Stomach (tissue), 8 donors: ENCODE measurements at regions not wholly inside any gene's neighbourhood (a gene's known extent, or its start where the extent isn't known, plus 50 kb on each side); places are given as distances from the start of the nearest gene placed in this dataset.

Experiments used
- DNase-seq, 2 donors: peaks; one replicate each; pipeline versions ENCODE4 v3.0.0 to v3.0.0-alpha.2; 2013 to 2019
- H3K27ac ChIP-seq, 5 donors: fragments of 200-600 bp in 4 of 5; sonication (generic) in 4 of 5; one replicate each; pipeline ENCODE4 v1.5.1; 2013 to 2019; ENCODE audit warnings: mild to moderate bottlenecking in 1 of 5, moderate library complexity in 1 of 5
- H3K27me3 ChIP-seq, 3 donors: fragments of 200-600 bp; sonication (generic); one replicate each; pipeline ENCODE4 v1.5.1; 2017 to 2019; ENCODE audit warnings: mixed run types in 1 of 3
- H3K36me3 ChIP-seq, 4 donors: fragments of 200-600 bp; sonication (generic); 1 replicate in 3 of 4; 2 replicates in 1 of 4; pipeline ENCODE4 v1.5.1; 2016 to 2019
- H3K4me1 ChIP-seq, 4 donors: fragments of 200-600 bp; sonication (generic); one replicate each; pipeline ENCODE4 v1.5.1; 2016 to 2019
- H3K4me3 ChIP-seq, 4 donors: fragments of 200-600 bp; sonication (generic) in 3 of 4; one replicate each; pipeline ENCODE4 v1.5.1; 2016 to 2019; ENCODE audit warnings: mild to moderate bottlenecking in 1 of 4
- H3K9me3 ChIP-seq, 4 donors: fragments of 200-600 bp; sonication (generic); one replicate each; pipeline ENCODE4 v1.5.1; 2016 to 2019
- EP300 ChIP-seq: sonication (generic); formaldehyde crosslinking; IDR thresholded peaks from one replicate; pipeline ENCODE4 v1.6.1; 2017; ENCODE audit warnings: antibody characterized with exemption
- POLR2A ChIP-seq, 4 donors: fragments of 450-650 bp; IDR thresholded peaks; one replicate each; pipeline ENCODE4 v1.6.1; 2016; ENCODE audit warnings: antibody characterized with exemption in 4 of 4, control low read depth in 2 of 4, mild to moderate bottlenecking in 1 of 4, moderate library complexity in 1 of 4
- POLR2AphosphoS5 ChIP-seq, 3 donors: sonication (generic); formaldehyde crosslinking; IDR thresholded peaks; one replicate each; pipeline ENCODE4 v1.6.1; 2016; ENCODE audit warnings: antibody characterized with exemption in 3 of 3
- WGBS, 5 donors: extraction: QIAGEN DNeasy Blood & Tissue Kit in 3 of 5; methylation state at CpG; one replicate each; pipeline versions ENCODE4 v1.1.5 to v1.1.7; 2013 to 2018; 5-methylcytosine and 5-hydroxymethylcytosine counted together
- intact Hi-C: fragments of 100-400 bp; cut with DNase I; formaldehyde crosslinking; loops from one replicate; pipeline ENCODE4 v1.15.1; 2023; ENCODE audit warnings: low total_unique reads
- TF ChIP-seq, protein P1 (sequence below), 7 experiments: fragments of 450-650 bp in 4 of 7; fragments of 200-600 bp in 3 of 7; sonication (generic) in 3 of 7; IDR thresholded peaks; one replicate each; pipeline ENCODE4 v1.5.1; 2016 to 2019; ENCODE audit warnings: antibody characterized with exemption in 7 of 7, control low read depth in 2 of 7, mild to moderate bottlenecking in 1 of 7
- donor health status: healthy with polysubstance abuse.
- donor health status: Bipolar disorder and iron deficiency.
- donor health status: healthy.

DNA sequence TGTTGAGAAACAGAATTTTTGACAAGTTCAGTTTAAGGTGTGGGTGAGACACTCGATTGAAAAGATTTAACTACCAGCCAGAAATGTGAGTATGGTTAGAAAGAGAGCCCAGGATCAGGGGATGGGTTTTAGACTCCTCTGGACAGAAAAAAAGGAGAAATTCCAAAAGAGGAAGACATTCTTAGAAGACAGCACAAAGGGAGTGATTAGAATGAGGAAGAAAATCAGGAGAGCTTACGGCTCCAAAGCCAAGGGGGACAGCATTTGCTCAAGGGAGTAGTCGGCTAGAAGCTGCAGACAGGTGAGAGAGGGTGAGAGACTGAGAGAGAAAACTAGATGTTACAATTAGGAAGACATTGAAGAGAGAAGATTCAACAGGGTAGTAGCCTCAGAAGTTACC lies 166.1 kb downstream of the ADAMTS15 start:
- Histone ChIP-seq H3K4me3 (no peak overlapping the region), H3K27ac (no peak overlapping the region), H3K36me3 (no peaks in the 10 kb centered on the region), H3K9me3 (peaks cover 0 to 4% (median 0%) of the 10 kb centered on the region in 4 donors), H3K27me3 (no peaks in the 10 kb centered on the region), H3K4me1 (peaks cover 0 to 8% (median 1%) of the 10 kb centered on the region in 4 donors)
- 69 to 89% (median 81%) methylated on average over 3 of the region's 3 CpGs for WGBS, 5 donors
- DNase-seq: no peak
- intact Hi-C loops: no loop called here
- TF ChIP-seq POLR2A (IDR thresholded peaks at IDR 0.05): no peak
- TF ChIP-seq, protein P1, sequence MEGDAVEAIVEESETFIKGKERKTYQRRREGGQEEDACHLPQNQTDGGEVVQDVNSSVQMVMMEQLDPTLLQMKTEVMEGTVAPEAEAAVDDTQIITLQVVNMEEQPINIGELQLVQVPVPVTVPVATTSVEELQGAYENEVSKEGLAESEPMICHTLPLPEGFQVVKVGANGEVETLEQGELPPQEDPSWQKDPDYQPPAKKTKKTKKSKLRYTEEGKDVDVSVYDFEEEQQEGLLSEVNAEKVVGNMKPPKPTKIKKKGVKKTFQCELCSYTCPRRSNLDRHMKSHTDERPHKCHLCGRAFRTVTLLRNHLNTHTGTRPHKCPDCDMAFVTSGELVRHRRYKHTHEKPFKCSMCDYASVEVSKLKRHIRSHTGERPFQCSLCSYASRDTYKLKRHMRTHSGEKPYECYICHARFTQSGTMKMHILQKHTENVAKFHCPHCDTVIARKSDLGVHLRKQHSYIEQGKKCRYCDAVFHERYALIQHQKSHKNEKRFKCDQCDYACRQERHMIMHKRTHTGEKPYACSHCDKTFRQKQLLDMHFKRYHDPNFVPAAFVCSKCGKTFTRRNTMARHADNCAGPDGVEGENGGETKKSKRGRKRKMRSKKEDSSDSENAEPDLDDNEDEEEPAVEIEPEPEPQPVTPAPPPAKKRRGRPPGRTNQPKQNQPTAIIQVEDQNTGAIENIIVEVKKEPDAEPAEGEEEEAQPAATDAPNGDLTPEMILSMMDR (IDR thresholded peaks at IDR 0.05): no peak
- TF ChIP-seq EP300: no peak
- TF ChIP-seq POLR2AphosphoS5 (IDR thresholded peaks at IDR 0.05): no peak

DNA sequence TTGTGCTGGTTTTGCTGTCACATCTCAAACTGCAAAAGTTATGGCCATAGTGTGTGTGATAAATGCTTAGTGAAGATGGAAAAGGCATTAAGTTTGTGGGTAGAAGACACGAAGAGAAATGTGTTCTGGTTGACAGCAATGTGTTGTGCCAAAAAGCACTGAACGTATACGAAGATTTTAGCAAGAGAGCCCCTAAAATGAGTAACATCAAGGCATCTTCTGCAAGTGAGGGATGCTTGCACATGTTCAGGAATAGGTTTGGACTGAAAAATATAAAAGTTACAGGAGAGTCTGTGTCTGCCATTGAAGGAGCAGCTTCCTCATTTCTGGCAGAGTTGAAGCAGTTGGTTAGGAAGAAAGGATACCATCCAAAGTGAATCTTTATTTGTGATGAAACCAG lies 167.1 kb downstream of the ADAMTS15 start:
- no peaks in the 10 kb centered on the region for H3K36me3 ChIP-seq
- H3K27me3 ChIP-seq: no peaks in the 10 kb centered on the region
- no peak for DNase-seq
- TF ChIP-seq EP300 (no peak), POLR2A (IDR thresholded peaks at IDR 0.05) (no peak), POLR2AphosphoS5 (IDR thresholded peaks at IDR 0.05) (no peak)
- TF ChIP-seq, protein P1 (IDR thresholded peaks at IDR 0.05): no peak
- H3K4me1 ChIP-seq: peaks cover 0 to 6% (median 0%) of the 10 kb centered on the region in 4 donors
- WGBS, 5 donors: 71 to 85% (median 81%) methylated on average over 3 of the region's 3 CpGs
- peaks cover 0 to 4% (median 0%) of the 10 kb centered on the region in 4 donors for H3K9me3 ChIP-seq
- H3K27ac ChIP-seq: no peak overlapping the region
- H3K4me3 ChIP-seq: no peak overlapping the region
- intact Hi-C loops: no loop called here

DNA sequence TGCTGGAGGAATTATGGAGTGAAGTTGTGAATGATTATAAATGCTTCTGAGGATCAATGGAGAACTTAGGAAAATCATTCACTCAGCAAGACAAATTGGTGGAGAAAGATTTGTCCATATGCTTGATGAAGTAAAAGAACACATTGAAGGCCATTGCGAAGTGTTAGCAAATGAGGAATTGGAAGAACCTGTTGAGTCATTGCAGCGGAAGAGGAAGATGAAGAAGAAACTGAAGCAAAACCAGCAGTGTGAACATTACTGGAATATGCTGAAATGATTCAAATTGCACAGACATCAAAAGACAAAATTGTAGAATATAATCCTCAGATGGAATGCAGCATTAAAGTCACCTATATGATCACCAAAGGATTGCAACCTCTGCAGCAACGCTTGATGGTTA lies 168.1 kb downstream of the ADAMTS15 start:
- peaks cover 0 to 4% (median 0%) of the 10 kb centered on the region in 4 donors for H3K9me3 ChIP-seq
- H3K4me1 ChIP-seq: peaks cover 0 to 6% (median 0%) of the 10 kb centered on the region in 4 donors
- no peak for TF ChIP-seq POLR2AphosphoS5 (IDR thresholded peaks at IDR 0.05)
- WGBS, 5 donors: 80 to 93% (median 88%) methylated on average over 3 of the region's 3 CpGs
- no peak overlapping the region for H3K27ac ChIP-seq
- DNase-seq: no peak
- no peaks in the 10 kb centered on the region for H3K27me3 ChIP-seq
- intact Hi-C loops: no loop called here
- no peaks in the 10 kb centered on the region for H3K36me3 ChIP-seq
- H3K4me3 ChIP-seq: no peak overlapping the region

DNA sequence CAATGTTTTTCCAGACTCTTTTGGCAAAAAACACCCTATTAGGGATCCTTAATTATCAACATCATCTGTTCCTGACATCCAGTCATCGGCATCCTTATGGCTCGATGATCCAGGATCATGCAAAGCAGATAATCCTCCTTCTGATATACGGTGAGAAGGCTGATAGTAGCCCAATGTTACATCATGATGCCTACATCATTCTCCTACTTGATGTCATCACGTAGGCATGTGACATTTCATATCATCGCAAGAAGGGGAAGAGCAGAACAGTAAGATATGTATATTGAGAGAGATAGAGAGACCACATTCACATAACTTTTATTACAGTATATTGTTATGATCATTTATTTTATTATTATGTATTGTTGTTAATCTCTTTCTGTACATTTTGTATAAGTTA lies 168.6 kb downstream of the ADAMTS15 start:
- no peak for DNase-seq
- H3K4me1 ChIP-seq: peaks cover 0 to 6% (median under 1%) of the 10 kb centered on the region in 4 donors
- intact Hi-C loops: no loop called here
- H3K27me3 ChIP-seq: no peaks in the 10 kb centered on the region
- H3K36me3 ChIP-seq: no peaks in the 10 kb centered on the region
- 77 to 95% (median 91%) methylated on average over 5 of the region's 5 CpGs for WGBS, 5 donors
- H3K27ac ChIP-seq: no peak overlapping the region
- no peak overlapping the region for H3K4me3 ChIP-seq
- TF ChIP-seq POLR2A (IDR thresholded peaks at IDR 0.05): no peak
- TF ChIP-seq, protein P1 (IDR thresholded peaks at IDR 0.05): no peak
- no peak for TF ChIP-seq EP300
- no peak for TF ChIP-seq POLR2AphosphoS5 (IDR thresholded peaks at IDR 0.05)
- H3K9me3 ChIP-seq: peaks cover 0 to 4% (median 0%) of the 10 kb centered on the region in 4 donors

GRCh38 chr11:130620548-130620947 lies 172.1 kb downstream of the ADAMTS15 start:
- Histone ChIP-seq H3K4me1 (peaks cover 0 to 22% (median 6%) of the 10 kb centered on the region in 4 donors), H3K36me3 (no peaks in the 10 kb centered on the region), H3K9me3 (peaks cover 0 to 4% (median 0%) of the 10 kb centered on the region in 4 donors), H3K4me3 (no peak overlapping the region), H3K27ac (no peak overlapping the region), H3K27me3 (no peaks in the 10 kb centered on the region)
- 86 to 96% (median 88%) methylated on average over 4 of the region's 4 CpGs for WGBS, 5 donors
- TF ChIP-seq POLR2AphosphoS5 (IDR thresholded peaks at IDR 0.05): no peak
- TF ChIP-seq, protein P1 (IDR thresholded peaks at IDR 0.05): no peak
- no peak for TF ChIP-seq EP300
- no peak for TF ChIP-seq POLR2A (IDR thresholded peaks at IDR 0.05)
- no peak for DNase-seq
- intact Hi-C loops: no loop called here
